PC-9 (cell line): ENCODE measurements at regions not wholly inside any gene's neighbourhood (a gene's known extent, or its start where the extent isn't known, plus 50 kb on each side); places are given as distances from the start of the nearest gene placed in this dataset.

Experiments
- BruUV-seq: library from RNA; stranded (reverse); fragments of 400-500 nt; replicated peaks from 2 replicates; lab custom pipeline; 2021; lab: Mats Ljungman, UMichigan
- CTCF ChIA-PET: fragments of 300-600 bp; sonication (Branson Sonifier 250); formaldehyde crosslinking; loops from one replicate; lab custom pipeline; 2022; ENCODE audit warnings: antibody characterized with exemption; lab: Charles Lee
- POLR2A ChIA-PET: fragments of 300-600 bp; sonication (Branson Sonifier 250); formaldehyde crosslinking; loops from one replicate; lab custom pipeline; 2022; ENCODE audit warnings: antibody characterized with exemption; ENCODE audit not compliant: unreplicated experiment; lab: Charles Lee
- DNase-seq, 2 experiments: peaks; one replicate each; pipeline versions ENCODE4 v3.0.0 to v3.0.0-alpha.2; 2015 to 2022; ENCODE audit warnings: mixed read lengths in 1 of 2
- H2AFZ ChIP-seq: fragments of 200-600 bp; sonication (generic); 2 replicates; pipeline ENCODE4 v1.8.1; 2017; ENCODE audit warnings: antibody characterized with exemption
- H3F3A ChIP-seq: fragments of 200-600 bp; sonication (generic); 2 replicates; pipeline ENCODE4 v1.8.1; 2017; ENCODE audit warnings: antibody characterized with exemption, mild to moderate bottlenecking, low read depth; ENCODE audit not compliant: insufficient read depth
- H3K27ac ChIP-seq: fragments of 200-600 bp; sonication (generic); 2 replicates; pipeline ENCODE4 v1.6.1; 2016; ENCODE audit warnings: mixed run types
- H3K27me3 ChIP-seq: fragments of 200-600 bp; sonication (generic); 2 replicates; pipeline ENCODE4 v1.6.1; 2016; ENCODE audit warnings: low read depth, mixed run types; ENCODE audit not compliant: insufficient read depth
- H3K36me3 ChIP-seq: fragments of 200-600 bp; sonication (generic); 2 replicates; pipeline ENCODE4 v1.6.1; 2016; ENCODE audit warnings: low read depth, mixed run types
- H3K4me1 ChIP-seq: fragments of 200-600 bp; sonication (generic); replicated peaks from 2 replicates; pipeline ENCODE4 v1.6.1; 2016; ENCODE audit warnings: mixed run types; ENCODE audit not compliant: insufficient read depth
- H3K4me2 ChIP-seq: fragments of 200-600 bp; sonication (generic); 2 replicates; pipeline ENCODE4 v1.6.1; 2017; ENCODE audit warnings: mixed run types
- H3K4me3 ChIP-seq: fragments of 200-600 bp; sonication (generic); 2 replicates; pipeline ENCODE4 v1.6.1; 2016; ENCODE audit warnings: mixed run types
- H3K79me2 ChIP-seq: fragments of 200-600 bp; sonication (generic); 2 replicates; pipeline ENCODE4 v1.6.1; 2017; ENCODE audit warnings: low read depth, mixed run types
- H3K9me2 ChIP-seq: fragments of 200-600 bp; sonication (generic); 2 replicates; pipeline ENCODE4 v1.8.1; 2017; ENCODE audit warnings: mild to moderate bottlenecking; ENCODE audit not compliant: insufficient read depth
- H3K9me3 ChIP-seq: fragments of 200-600 bp; sonication (generic); 2 replicates; pipeline ENCODE4 v1.8.1; 2016; ENCODE audit warnings: low read depth; ENCODE audit not compliant: insufficient read depth
- H4K20me1 ChIP-seq: fragments of 200-600 bp; sonication (generic); 2 replicates; pipeline ENCODE4 v1.8.1; 2017; ENCODE audit not compliant: insufficient read depth
- EZH2 ChIP-seq: fragments of 200-600 bp; sonication (generic); IDR thresholded peaks from 2 replicates; pipeline ENCODE4 v1.8.0; 2017; ENCODE audit warnings: antibody characterized with exemption, low read depth
- intact Hi-C: fragments of 100-400 bp; cut with micrococcal nuclease; formaldehyde crosslinking; loops from one replicate; pipeline ENCODE4 v1.10.0; 2022; ENCODE audit not compliant: unreplicated experiment
- TF ChIP-seq, protein P1 (sequence below): fragments of 200-600 bp; sonication (generic); conservative IDR thresholded peaks from 2 replicates; pipeline ENCODE4 v1.6.1; 2017; ENCODE audit warnings: mixed run types, antibody characterized with exemption, mild to moderate bottlenecking, moderate library complexity

DNA sequence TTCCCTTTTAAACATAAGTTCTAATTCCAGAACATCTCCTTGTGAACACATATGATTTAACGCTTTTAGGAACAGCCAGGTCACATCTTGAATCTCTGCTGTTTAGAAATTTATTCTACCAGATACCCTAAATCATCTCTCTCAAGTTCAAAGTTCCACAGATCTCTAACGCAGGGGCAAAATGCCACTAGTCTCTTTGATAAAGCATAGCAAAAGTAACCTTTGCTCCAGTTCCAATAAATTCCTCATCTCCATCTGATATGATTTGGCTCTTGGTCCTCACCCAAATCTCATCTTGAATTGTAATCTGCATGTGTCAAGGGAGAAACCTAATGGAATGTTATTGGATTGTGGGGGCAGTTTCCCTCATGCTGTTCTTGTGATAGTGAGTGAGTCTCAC is 96.3 kb upstream of the PLEKHA5 start:
- Histone ChIP-seq H3K36me3 (no peaks in the 10 kb centered on the region), H3K79me2 (no peaks in the 10 kb centered on the region), H2AFZ (no peak overlapping the region), H3K9me3 (peaks cover 19% of the 10 kb centered on the region), H3K9me2 (no peaks in the 10 kb centered on the region), H3K4me3 (no peak overlapping the region), H4K20me1 (no peaks in the 10 kb centered on the region), H3F3A (no peaks in the 10 kb centered on the region), H3K4me2 (no peak overlapping the region), H3K4me1 (peaks cover 14% of the 10 kb centered on the region), H3K27ac (no peak overlapping the region), H3K27me3 (no peaks in the 10 kb centered on the region)
- ChIA-PET POLR2A (no interaction called here), CTCF (no interaction called here)
- no peak for TF ChIP-seq EZH2
- TF ChIP-seq, protein P1, sequence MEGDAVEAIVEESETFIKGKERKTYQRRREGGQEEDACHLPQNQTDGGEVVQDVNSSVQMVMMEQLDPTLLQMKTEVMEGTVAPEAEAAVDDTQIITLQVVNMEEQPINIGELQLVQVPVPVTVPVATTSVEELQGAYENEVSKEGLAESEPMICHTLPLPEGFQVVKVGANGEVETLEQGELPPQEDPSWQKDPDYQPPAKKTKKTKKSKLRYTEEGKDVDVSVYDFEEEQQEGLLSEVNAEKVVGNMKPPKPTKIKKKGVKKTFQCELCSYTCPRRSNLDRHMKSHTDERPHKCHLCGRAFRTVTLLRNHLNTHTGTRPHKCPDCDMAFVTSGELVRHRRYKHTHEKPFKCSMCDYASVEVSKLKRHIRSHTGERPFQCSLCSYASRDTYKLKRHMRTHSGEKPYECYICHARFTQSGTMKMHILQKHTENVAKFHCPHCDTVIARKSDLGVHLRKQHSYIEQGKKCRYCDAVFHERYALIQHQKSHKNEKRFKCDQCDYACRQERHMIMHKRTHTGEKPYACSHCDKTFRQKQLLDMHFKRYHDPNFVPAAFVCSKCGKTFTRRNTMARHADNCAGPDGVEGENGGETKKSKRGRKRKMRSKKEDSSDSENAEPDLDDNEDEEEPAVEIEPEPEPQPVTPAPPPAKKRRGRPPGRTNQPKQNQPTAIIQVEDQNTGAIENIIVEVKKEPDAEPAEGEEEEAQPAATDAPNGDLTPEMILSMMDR: no peak
- intact Hi-C loops: no loop called here
- no peak for DNase-seq
- no TSS peak for BruUV-seq

DNA sequence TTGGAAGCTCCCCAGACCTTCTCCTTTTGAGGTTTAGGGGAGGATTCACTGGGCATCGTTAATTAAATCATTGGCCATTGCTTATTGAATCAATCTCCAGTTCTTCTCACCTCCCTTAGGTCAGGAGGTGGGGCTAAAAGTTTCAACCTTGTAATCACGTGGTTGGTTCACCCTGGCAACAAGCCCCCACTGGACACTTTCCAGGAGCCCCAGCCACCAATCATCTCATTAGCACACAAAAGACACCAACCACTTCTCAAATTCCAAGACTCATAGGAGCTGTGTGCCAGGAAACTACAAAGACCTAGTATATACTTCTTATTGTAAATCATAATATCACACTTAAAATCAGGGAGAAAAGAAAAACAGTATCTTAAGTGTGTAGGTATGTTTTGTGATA is 94.6 kb upstream of the PLEKHA5 start:
- BruUV-seq: no TSS peak
- Histone ChIP-seq H3K27me3 (no peaks in the 10 kb centered on the region), H4K20me1 (no peaks in the 10 kb centered on the region), H3K9me2 (no peaks in the 10 kb centered on the region), H3K36me3 (no peaks in the 10 kb centered on the region), H3F3A (no peaks in the 10 kb centered on the region), H3K4me2 (no peak overlapping the region), H3K4me1 (peaks cover 14% of the 10 kb centered on the region), H3K79me2 (no peaks in the 10 kb centered on the region), H2AFZ (no peak overlapping the region), H3K9me3 (peaks cover 19% of the 10 kb centered on the region), H3K27ac (no peak overlapping the region), H3K4me3 (no peak overlapping the region)
- intact Hi-C loops: no loop called here
- CTCF ChIA-PET: no interaction called here
- no peak for DNase-seq
- POLR2A ChIA-PET: no interaction called here
- TF ChIP-seq EZH2: no peak
- TF ChIP-seq, protein P1: no peak

DNA sequence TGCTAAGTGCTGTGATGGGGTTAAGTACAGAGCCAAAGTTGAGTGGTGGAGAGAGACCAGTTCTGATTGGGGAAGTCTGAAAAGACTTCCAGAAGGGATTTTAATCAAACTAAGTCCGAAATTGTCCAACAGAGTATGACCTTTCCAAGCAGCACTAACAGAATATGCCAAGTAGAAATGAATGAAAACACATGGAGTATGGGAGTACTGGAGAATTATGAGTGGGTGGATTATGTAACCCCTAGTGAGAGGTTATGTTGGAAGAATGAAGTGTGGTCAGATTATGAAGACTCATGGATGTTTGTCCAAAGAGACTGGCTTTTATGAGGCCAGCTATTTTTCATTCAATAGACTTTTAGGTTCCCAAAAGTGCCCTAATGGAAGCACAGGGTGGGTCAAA is 94.0 kb upstream of the PLEKHA5 start:
- ChIA-PET POLR2A (no interaction called here), CTCF (no interaction called here)
- no peaks in the 10 kb centered on the region for H3K9me2 ChIP-seq
- H3K4me3 ChIP-seq: no peak overlapping the region
- H3F3A ChIP-seq: no peaks in the 10 kb centered on the region
- H3K27ac ChIP-seq: no peak overlapping the region
- no peaks in the 10 kb centered on the region for H3K27me3 ChIP-seq
- peaks cover 19% of the 10 kb centered on the region for H3K9me3 ChIP-seq
- H3K4me2 ChIP-seq: no peak overlapping the region
- no peaks in the 10 kb centered on the region for H4K20me1 ChIP-seq
- intact Hi-C loops: no loop called here
- no peak for DNase-seq
- no peak overlapping the region for H2AFZ ChIP-seq
- H3K36me3 ChIP-seq: no peaks in the 10 kb centered on the region
- no peaks in the 10 kb centered on the region for H3K79me2 ChIP-seq
- no TSS peak for BruUV-seq
- peaks cover 12% of the 10 kb centered on the region for H3K4me1 ChIP-seq
- TF ChIP-seq, protein P1: no peak
- no peak for TF ChIP-seq EZH2
